Activated B cell treated with CpG ODN at 0.5 μM for 24 hours (primary cell): ENCODE measurements at regions not wholly inside any gene's neighbourhood (a gene's known extent, or its start where the extent isn't known, plus 50 kb on each side); places are given as distances from the start of the nearest gene placed in this dataset.
"Not testable (repeated sequence)": the region's sequence is repeated elsewhere in the genome, so short reads cannot be mapped to it uniquely, and the experiment has no call there.

Experiments used
- ATAC-seq: fragments of 200-7000 bp; cut with Tn5 transposase; one replicate; pipeline ENCODE4 v1.10.0; 2021; ENCODE audit warnings: low read depth, mild to moderate bottlenecking, moderate library complexity
- CTCF ChIA-PET: fragments of 350-600 bp; sonication (Branson Sonifier 250); formaldehyde crosslinking; loops from one replicate; lab custom pipeline; 2021; ENCODE audit warnings: antibody characterized with exemption; lab: Charles Lee
- POLR2A ChIA-PET: fragments of 350-600 bp; sonication (Branson Sonifier 250); formaldehyde crosslinking; loops from one replicate; lab custom pipeline; 2021; ENCODE audit warnings: antibody characterized with exemption; lab: Charles Lee
- DNase-seq: peaks from one replicate; pipeline ENCODE4 v3.0.0; 2022
- H3K27ac Mint-ChIP-seq: one replicate; pipeline ENCODE4 v1.8.0; 2020; ENCODE audit warnings: mixed read lengths
- H3K27me3 Mint-ChIP-seq: one replicate; pipeline ENCODE4 v1.8.0; 2021; ENCODE audit warnings: mixed read lengths
- H3K36me3 Mint-ChIP-seq: one replicate; pipeline ENCODE4 v1.8.0; 2021; ENCODE audit warnings: low read depth, mixed read lengths
- H3K4me1 Mint-ChIP-seq: one replicate; pipeline ENCODE4 v1.8.0; 2021; ENCODE audit warnings: mixed read lengths
- H3K4me3 Mint-ChIP-seq: one replicate; pipeline ENCODE4 v1.8.0; 2020; ENCODE audit warnings: mild to moderate bottlenecking, mixed read lengths
- H3K9me3 Mint-ChIP-seq: one replicate; pipeline ENCODE4 v1.8.0; 2020; ENCODE audit warnings: mixed read lengths
- intact Hi-C: fragments of 100-400 bp; cut with micrococcal nuclease; formaldehyde crosslinking; loops from one replicate; pipeline ENCODE4 v1.15.1; 2024
- TF ChIP-seq, protein P1 (sequence below): fragments of 200-600 bp; IDR thresholded peaks from one replicate; pipeline ENCODE4 v1.8.0; 2022; ENCODE audit warnings: antibody characterized with exemption, mild to moderate bottlenecking

DNA sequence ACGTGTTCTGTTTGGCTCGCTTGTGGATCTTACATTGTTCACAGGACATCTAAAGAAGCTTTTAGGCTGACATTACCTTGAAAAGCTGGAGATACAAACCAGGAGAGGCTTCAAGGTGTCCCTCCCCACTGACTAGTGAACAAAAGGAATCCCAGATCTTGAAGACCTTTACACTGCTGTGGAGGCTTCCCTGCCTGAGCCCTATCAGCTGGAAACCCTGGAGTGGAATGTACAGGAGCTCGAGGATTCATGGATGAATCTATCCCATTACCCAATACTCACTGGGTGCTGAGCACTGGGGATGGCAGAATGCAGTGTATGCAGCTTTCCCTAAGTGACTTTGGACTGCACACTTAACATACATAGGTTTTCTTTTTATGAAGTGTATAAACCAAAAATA lies 82.3 kb upstream of the MFGE8 start:
- CTCF ChIA-PET: no interaction called here
- Mint-ChIP-seq H3K4me3 (no peak overlapping the region), H3K27me3 (peaks cover 11% of the 10 kb centered on the region), H3K36me3 (no peaks in the 10 kb centered on the region), H3K27ac (no peak overlapping the region), H3K9me3 (no peaks in the 10 kb centered on the region), H3K4me1 (no peaks in the 10 kb centered on the region)
- TF ChIP-seq, protein P1, sequence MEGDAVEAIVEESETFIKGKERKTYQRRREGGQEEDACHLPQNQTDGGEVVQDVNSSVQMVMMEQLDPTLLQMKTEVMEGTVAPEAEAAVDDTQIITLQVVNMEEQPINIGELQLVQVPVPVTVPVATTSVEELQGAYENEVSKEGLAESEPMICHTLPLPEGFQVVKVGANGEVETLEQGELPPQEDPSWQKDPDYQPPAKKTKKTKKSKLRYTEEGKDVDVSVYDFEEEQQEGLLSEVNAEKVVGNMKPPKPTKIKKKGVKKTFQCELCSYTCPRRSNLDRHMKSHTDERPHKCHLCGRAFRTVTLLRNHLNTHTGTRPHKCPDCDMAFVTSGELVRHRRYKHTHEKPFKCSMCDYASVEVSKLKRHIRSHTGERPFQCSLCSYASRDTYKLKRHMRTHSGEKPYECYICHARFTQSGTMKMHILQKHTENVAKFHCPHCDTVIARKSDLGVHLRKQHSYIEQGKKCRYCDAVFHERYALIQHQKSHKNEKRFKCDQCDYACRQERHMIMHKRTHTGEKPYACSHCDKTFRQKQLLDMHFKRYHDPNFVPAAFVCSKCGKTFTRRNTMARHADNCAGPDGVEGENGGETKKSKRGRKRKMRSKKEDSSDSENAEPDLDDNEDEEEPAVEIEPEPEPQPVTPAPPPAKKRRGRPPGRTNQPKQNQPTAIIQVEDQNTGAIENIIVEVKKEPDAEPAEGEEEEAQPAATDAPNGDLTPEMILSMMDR: no peak
- no peak for ATAC-seq
- intact Hi-C loops: no loop called here
- POLR2A ChIA-PET: no interaction called here
- no peak for DNase-seq

DNA sequence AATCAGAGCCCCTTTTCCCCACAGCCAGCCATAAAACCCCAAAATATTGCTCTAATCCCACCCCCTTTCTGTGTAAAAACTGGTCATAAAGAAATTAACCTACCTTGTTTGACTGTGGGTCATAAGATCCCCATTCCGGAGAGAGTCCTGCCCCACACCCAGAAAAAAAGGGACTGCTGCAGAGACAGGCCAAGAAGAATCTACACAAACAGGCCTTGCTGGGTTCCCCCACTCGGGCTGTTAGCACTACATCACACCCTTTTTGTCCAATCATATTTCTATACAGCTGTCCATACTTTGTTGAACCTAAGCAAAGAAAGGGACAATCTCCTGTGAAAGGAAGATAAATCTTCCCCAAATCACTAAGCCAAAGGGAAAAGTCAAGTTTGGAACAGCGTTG lies 84.4 kb upstream of the MFGE8 start:
- ChIA-PET POLR2A (no interaction called here), CTCF (no interaction called here)
- Mint-ChIP-seq H3K27ac (no peak overlapping the region), H3K4me1 (no peaks in the 10 kb centered on the region), H3K9me3 (no peaks in the 10 kb centered on the region), H3K36me3 (no peaks in the 10 kb centered on the region), H3K27me3 (peaks cover 8% of the 10 kb centered on the region), H3K4me3 (no peak overlapping the region)
- DNase-seq (no peak), ATAC-seq (no peak)
- TF ChIP-seq, protein P1: no peak
- intact Hi-C loops: no loop called here

DNA sequence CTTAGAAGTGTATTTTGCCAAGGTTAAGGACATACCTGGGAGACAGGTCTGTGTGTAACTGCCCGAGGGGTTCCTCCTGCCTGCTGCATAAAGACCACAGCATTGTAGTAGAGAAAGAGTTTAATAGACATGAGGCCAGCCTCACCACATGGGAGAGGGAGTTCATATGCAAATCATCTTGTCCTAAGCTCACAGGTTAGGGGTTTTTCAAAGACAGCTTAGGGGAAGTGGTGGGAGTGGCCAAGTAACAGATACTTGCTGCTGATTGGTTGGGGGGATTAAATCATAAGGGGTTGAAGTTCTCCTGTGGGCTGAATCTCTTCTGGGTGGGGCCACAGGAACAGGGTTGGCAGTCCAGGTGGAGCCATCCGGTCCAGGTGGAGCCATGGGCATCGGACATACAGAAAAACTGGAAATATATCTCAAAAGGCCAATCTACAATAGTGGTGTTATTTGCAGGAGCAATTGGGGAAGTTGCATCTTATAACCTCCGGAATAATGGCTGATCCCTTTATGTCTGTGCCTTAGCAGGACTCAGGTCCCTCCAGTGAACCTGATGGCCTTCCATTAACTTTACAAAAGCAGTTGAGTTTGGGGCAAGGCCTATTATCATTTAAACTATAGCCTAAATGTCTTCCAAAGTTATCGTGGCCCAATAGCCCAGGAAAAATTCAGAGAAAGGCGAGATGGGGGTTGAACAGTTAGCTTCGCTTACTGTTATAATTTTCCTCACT lies 86.0 kb upstream of the MFGE8 start:
- TF ChIP-seq, protein P1: no peak
- intact Hi-C loops: no loop called here
- Mint-ChIP-seq H3K27me3 (peaks cover 12% of the 10 kb centered on the region), H3K4me3 (no peak overlapping the region), H3K27ac (no peak overlapping the region), H3K4me1 (no peaks in the 10 kb centered on the region), H3K9me3 (no peaks in the 10 kb centered on the region), H3K36me3 (no peaks in the 10 kb centered on the region)
- DNase-seq: no peak
- ChIA-PET POLR2A (no interaction called here), CTCF (no interaction called here)
- no peak for ATAC-seq

DNA sequence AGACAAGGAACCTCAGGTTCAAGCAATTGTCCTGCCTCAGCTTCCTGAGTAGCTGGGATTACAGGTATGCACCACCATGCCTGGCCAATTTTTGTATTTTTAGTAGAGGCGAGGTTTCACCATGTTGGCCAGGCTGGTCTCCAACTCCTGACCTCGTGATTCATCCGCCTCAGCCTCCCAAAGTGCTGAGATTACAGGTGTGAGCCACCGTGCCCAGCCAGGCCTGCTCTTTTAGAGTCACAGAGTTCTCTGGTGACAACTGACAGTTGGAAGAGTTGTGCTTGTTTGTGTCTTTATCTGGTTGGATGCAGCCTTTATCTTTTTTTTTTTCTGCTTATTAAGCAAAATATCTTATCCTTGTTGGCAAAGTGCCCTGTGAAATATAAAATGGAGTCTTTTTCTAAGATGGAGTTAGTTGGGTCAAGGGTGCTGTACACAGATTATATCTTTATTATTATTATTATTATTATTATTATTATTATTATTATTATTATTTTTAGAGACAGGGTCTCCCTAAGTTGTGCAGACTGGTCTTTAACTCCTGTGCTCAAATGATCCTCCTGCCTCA lies 86.5 kb upstream of the ABHD2 start:
- intact Hi-C loops, H3K27ac Mint-ChIP-seq, POLR2A ChIA-PET, H3K36me3 Mint-ChIP-seq, DNase-seq, H3K4me1 Mint-ChIP-seq, H3K4me3 Mint-ChIP-seq, H3K9me3 Mint-ChIP-seq, ATAC-seq, CTCF ChIA-PET: not testable (repeated sequence)
- H3K27me3 Mint-ChIP-seq: peaks cover 16% of the 10 kb centered on the region

DNA sequence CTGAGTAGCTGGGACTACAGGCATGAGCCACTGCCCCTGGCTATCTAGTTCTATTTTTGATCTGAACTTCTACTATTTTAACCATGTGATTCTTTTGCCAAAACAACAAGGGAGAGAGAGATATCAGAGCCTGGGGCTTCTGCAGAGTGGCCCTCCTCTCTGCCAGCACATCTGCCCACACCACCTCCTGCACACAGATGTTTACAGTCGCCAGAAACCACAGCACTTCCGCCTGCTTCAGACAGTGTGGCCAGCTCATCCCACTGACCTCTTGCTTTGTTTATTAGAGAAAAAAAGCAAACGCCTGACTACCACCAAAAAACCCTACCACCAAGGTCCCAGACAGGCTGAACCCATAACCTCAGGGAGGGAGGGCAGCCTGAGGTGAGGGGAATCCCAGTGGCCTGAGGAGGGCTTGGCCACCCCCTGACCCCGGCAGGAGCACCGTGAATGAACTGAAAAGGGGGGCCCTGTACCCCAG lies 85.9 kb upstream of the ABHD2 start:
- CTCF ChIA-PET: no interaction called here
- ATAC-seq (no peak), DNase-seq (no peak)
- Mint-ChIP-seq H3K27ac (no peak overlapping the region), H3K4me1 (no peaks in the 10 kb centered on the region), H3K9me3 (no peaks in the 10 kb centered on the region), H3K4me3 (no peak overlapping the region), H3K27me3 (peaks cover 12% of the 10 kb centered on the region), H3K36me3 (no peaks in the 10 kb centered on the region)
- TF ChIP-seq, protein P1: no peak
- intact Hi-C loops: no loop called here
- POLR2A ChIA-PET: no interaction called here
